HEK293 (cell line): ENCODE measurements at regions not wholly inside any gene's neighbourhood (a gene's known extent, or its start where the extent isn't known, plus 50 kb on each side); places are given as distances from the start of the nearest gene placed in this dataset.

ENCODE experiments used
- CTCF ChIA-PET: fragments of 350-600 bp; formaldehyde crosslinking; extraction: SDS; loops from one replicate; lab custom pipeline; 2021; ENCODE audit warnings: antibody characterized with exemption; lab: Yijun Ruan, JAX
- POLR2A ChIA-PET: fragments of 300-600 bp; formaldehyde crosslinking; extraction: SDS; loops from one replicate; lab custom pipeline; 2020; ENCODE audit warnings: antibody characterized with exemption, inconsistent platforms; lab: Yijun Ruan, JAX
- H3K27ac ChIP-seq: fragments of 200-500 bp; sonication (Bioruptor generic); 2 replicates; pipeline ENCODE4 v1.5.1; 2014; ENCODE audit warnings: low read depth, low read length, control low read depth, inconsistent platforms; ENCODE audit errors: extremely low read depth
- H3K36me3 ChIP-seq, 2 experiments: fragments of 200-500 bp in 1 of 2; sonication (Bioruptor generic) in 1 of 2; 1 replicate in 1 of 2; 2 replicates in 1 of 2; pipeline ENCODE4 v1.5.1; 2014 to 2017; ENCODE audit warnings: inconsistent platforms in 2 of 2, low read length in 2 of 2; ENCODE audit not compliant: control insufficient read depth in 2 of 2, insufficient read depth in 1 of 2
- H3K4me1 ChIP-seq: fragments of 200-500 bp; sonication (Bioruptor generic); 2 replicates; pipeline ENCODE4 v1.5.1; 2014; ENCODE audit warnings: mild to moderate bottlenecking, low read length, inconsistent platforms; ENCODE audit not compliant: control insufficient read depth, insufficient read depth
- H3K4me3 ChIP-seq: 2 replicates; pipeline ENCODE4 v1.5.1; 2011; ENCODE audit warnings: low read depth, mild to moderate bottlenecking, control low read depth, low read length, moderate library complexity
- H3K9me3 ChIP-seq: fragments of 200-500 bp; sonication (Bioruptor generic); 2 replicates; pipeline ENCODE4 v1.5.1; 2014; ENCODE audit warnings: low read depth, low read length, inconsistent platforms; ENCODE audit not compliant: control insufficient read depth, insufficient read depth
- CTCF ChIP-seq: fragments of 450-650 bp; formaldehyde crosslinking; IDR thresholded peaks from 2 replicates; pipeline ENCODE4 v1.5.1; 2016; ENCODE audit warnings: missing biosample characterization, missing genetic modification characterization
- EGR2 ChIP-seq: fragments of 450-650 bp; formaldehyde crosslinking; IDR thresholded peaks from 2 replicates; pipeline ENCODE4 v1.5.1; 2016; ENCODE audit warnings: low read depth, missing biosample characterization, missing genetic modification characterization
- MYNN ChIP-seq: fragments of 450-650 bp; formaldehyde crosslinking; IDR thresholded peaks from 2 replicates; pipeline ENCODE4 v1.5.1; 2016; ENCODE audit warnings: missing biosample characterization, missing genetic modification characterization, borderline replicate concordance
- PRDM1 ChIP-seq: fragments of 450-650 bp; formaldehyde crosslinking; IDR thresholded peaks from 2 replicates; pipeline ENCODE4; 2016; ENCODE audit warnings: missing biosample characterization, missing genetic modification characterization
- SCRT1 ChIP-seq: fragments of 450-650 bp; formaldehyde crosslinking; IDR thresholded peaks from 2 replicates; pipeline ENCODE4 v1.5.1; 2016; ENCODE audit warnings: missing biosample characterization, missing genetic modification characterization, borderline replicate concordance
- SCRT2 ChIP-seq: fragments of 450-650 bp; formaldehyde crosslinking; IDR thresholded peaks from 2 replicates; pipeline ENCODE4 v1.5.1; 2016; ENCODE audit warnings: missing biosample characterization, missing genetic modification characterization
- SP2 ChIP-seq: fragments of 450-650 bp; formaldehyde crosslinking; IDR thresholded peaks from 2 replicates; pipeline ENCODE4 v1.5.1; 2016; ENCODE audit warnings: missing biosample characterization, missing genetic modification characterization
- ZBTB21 ChIP-seq: fragments of 450-650 bp; formaldehyde crosslinking; IDR thresholded peaks from 2 replicates; pipeline ENCODE4 v1.5.1; 2017; ENCODE audit warnings: missing biosample characterization, missing genetic modification characterization
- ZBTB26 ChIP-seq: fragments of 450-650 bp; formaldehyde crosslinking; optimal IDR thresholded peaks from 2 replicates; pipeline ENCODE3; 2016; ENCODE audit warnings: missing biosample characterization, mild to moderate bottlenecking, missing genetic modification characterization
- ZBTB8A ChIP-seq: fragments of 450-650 bp; formaldehyde crosslinking; IDR thresholded peaks from 2 replicates; pipeline ENCODE4 v1.5.1; 2016; ENCODE audit warnings: missing biosample characterization, missing genetic modification characterization
- ZFHX2 ChIP-seq: fragments of 450-650 bp; formaldehyde crosslinking; conservative IDR thresholded peaks from 2 replicates; pipeline ENCODE4 v1.5.1; 2016; ENCODE audit warnings: missing biosample characterization, missing genetic modification characterization
- ZNF132 ChIP-seq: fragments of 450-650 bp; formaldehyde crosslinking; IDR thresholded peaks from 2 replicates; pipeline ENCODE4 v1.5.1; 2017; ENCODE audit warnings: missing biosample characterization, missing genetic modification characterization, borderline replicate concordance
- ZNF140 ChIP-seq: fragments of 450-650 bp; formaldehyde crosslinking; IDR thresholded peaks from 2 replicates; pipeline ENCODE4 v1.5.1; 2016; ENCODE audit warnings: missing biosample characterization, missing genetic modification characterization
- ZNF146 ChIP-seq: fragments of 450-650 bp; formaldehyde crosslinking; IDR thresholded peaks from 2 replicates; pipeline ENCODE4 v1.5.1; 2016; ENCODE audit warnings: missing biosample characterization, missing genetic modification characterization
- ZNF16 ChIP-seq: fragments of 450-650 bp; formaldehyde crosslinking; IDR thresholded peaks from 2 replicates; pipeline ENCODE4 v1.5.1; 2016; ENCODE audit warnings: low read depth, missing biosample characterization, missing genetic modification characterization
- ZNF175 ChIP-seq: fragments of 450-650 bp; formaldehyde crosslinking; IDR thresholded peaks from 2 replicates; pipeline ENCODE4 v1.5.1; 2016; ENCODE audit warnings: missing biosample characterization, missing genetic modification characterization
- ZNF202 ChIP-seq: fragments of 450-650 bp; formaldehyde crosslinking; IDR thresholded peaks from 2 replicates; pipeline ENCODE4 v1.5.1; 2016; ENCODE audit warnings: missing biosample characterization, missing genetic modification characterization, borderline replicate concordance
- ZNF24 ChIP-seq: fragments of 450-650 bp; formaldehyde crosslinking; IDR thresholded peaks from 2 replicates; pipeline ENCODE4 v1.5.1; 2016; ENCODE audit warnings: missing biosample characterization, missing genetic modification characterization
- ZNF266 ChIP-seq: fragments of 450-650 bp; formaldehyde crosslinking; IDR thresholded peaks from 2 replicates; pipeline ENCODE4 v1.5.1; 2016; ENCODE audit warnings: missing biosample characterization, missing genetic modification characterization, low read depth
- ZNF302 ChIP-seq: fragments of 450-650 bp; formaldehyde crosslinking; IDR thresholded peaks from 2 replicates; pipeline ENCODE4 v1.5.1; 2016; ENCODE audit warnings: missing biosample characterization, missing genetic modification characterization, low read depth
- ZNF391 ChIP-seq: fragments of 450-650 bp; formaldehyde crosslinking; IDR thresholded peaks from 2 replicates; pipeline ENCODE4 v1.5.1; 2016; ENCODE audit warnings: low read depth, missing biosample characterization, missing genetic modification characterization, borderline replicate concordance
- ZNF433 ChIP-seq: fragments of 450-650 bp; formaldehyde crosslinking; IDR thresholded peaks from 2 replicates; pipeline ENCODE4 v1.5.1; 2016; ENCODE audit warnings: missing biosample characterization, missing genetic modification characterization, low read depth
- ZNF521 ChIP-seq: fragments of 450-650 bp; formaldehyde crosslinking; IDR thresholded peaks from 2 replicates; pipeline ENCODE4 v1.5.1; 2017; ENCODE audit warnings: missing biosample characterization, mild to moderate bottlenecking, missing genetic modification characterization
- ZNF555 ChIP-seq: fragments of 450-650 bp; formaldehyde crosslinking; conservative IDR thresholded peaks from 2 replicates; pipeline ENCODE4 v1.5.1; 2017; ENCODE audit warnings: missing biosample characterization, mild to moderate bottlenecking, missing genetic modification characterization, inconsistent platforms
- ZNF747 ChIP-seq: fragments of 450-650 bp; formaldehyde crosslinking; IDR thresholded peaks from 2 replicates; pipeline ENCODE4 v1.5.1; 2016; ENCODE audit warnings: missing biosample characterization, missing genetic modification characterization

GRCh38 chr2:9108210-9108967 lies 98.2 kb upstream of the ASAP2 start:
- Histone ChIP-seq H3K4me3 (no peak overlapping the region), H3K36me3 (no peaks in the 10 kb centered on the region), H3K4me1 (no peaks in the 10 kb centered on the region; the same call in 1 of the 2 replicates), H3K9me3 (no peaks in the 10 kb centered on the region), H3K27ac (no peak overlapping the region)
- CTCF ChIA-PET: interaction anchor here (0.5 to 1.2 kb wide), 3 partner anchors 23 to 77 kb away, joined by 3 read pairs; no protein-coding TSS in a partner anchor
- POLR2A ChIA-PET: no interaction called here
- no peak for TF ChIP-seq ZNF302 (tag by site-specific recombination)
- TF ChIP-seq ZNF433: no peak
- TF ChIP-seq SP2 (tag by site-specific recombination): no peak
- TF ChIP-seq ZNF24 (tag by site-specific recombination): no peak
- no peak for TF ChIP-seq ZNF132
- no peak for TF ChIP-seq ZNF16 (tag by site-specific recombination)
- TF ChIP-seq ZNF140: no peak
- TF ChIP-seq ZNF202 (tag by site-specific recombination): no peak
- TF ChIP-seq ZNF555: no peak
- TF ChIP-seq ZNF391 (tag by site-specific recombination): no peak
- TF ChIP-seq ZNF146 (tag by site-specific recombination): no peak
- no peak for TF ChIP-seq ZBTB8A (tag by site-specific recombination)
- TF ChIP-seq SCRT1 (tag by site-specific recombination): peak; percentile 81
- no peak for TF ChIP-seq ZBTB26 (tag by site-specific recombination)
- TF ChIP-seq EGR2 (tag by site-specific recombination): peak; percentile 46; the same call in 1 of the 2 replicates
- TF ChIP-seq ZBTB21 (tag by site-specific recombination): no peak
- TF ChIP-seq ZNF747 (tag by site-specific recombination): no peak
- peak; percentile 86 for TF ChIP-seq SCRT2 (tag by site-specific recombination)
- no peak for TF ChIP-seq MYNN (tag by site-specific recombination)
- TF ChIP-seq ZNF521 (tag by site-specific recombination): no peak
- TF ChIP-seq ZFHX2: peak; percentile 40
- TF ChIP-seq ZNF175: no peak
- no peak for TF ChIP-seq CTCF
- no peak for TF ChIP-seq ZNF266 (tag by site-specific recombination)
- no peak for TF ChIP-seq PRDM1 (tag by site-specific recombination)
